ENCODE measurements at regions not wholly inside any gene's neighbourhood (a gene's known extent, or its start where the extent isn't known, plus 50 kb on each side); places are given as distances from the start of the nearest gene placed in this dataset.

- no peak for TF ChIP-seq POLR2A (IDR thresholded peaks at IDR 0.05)
- TF ChIP-seq, protein P1, sequence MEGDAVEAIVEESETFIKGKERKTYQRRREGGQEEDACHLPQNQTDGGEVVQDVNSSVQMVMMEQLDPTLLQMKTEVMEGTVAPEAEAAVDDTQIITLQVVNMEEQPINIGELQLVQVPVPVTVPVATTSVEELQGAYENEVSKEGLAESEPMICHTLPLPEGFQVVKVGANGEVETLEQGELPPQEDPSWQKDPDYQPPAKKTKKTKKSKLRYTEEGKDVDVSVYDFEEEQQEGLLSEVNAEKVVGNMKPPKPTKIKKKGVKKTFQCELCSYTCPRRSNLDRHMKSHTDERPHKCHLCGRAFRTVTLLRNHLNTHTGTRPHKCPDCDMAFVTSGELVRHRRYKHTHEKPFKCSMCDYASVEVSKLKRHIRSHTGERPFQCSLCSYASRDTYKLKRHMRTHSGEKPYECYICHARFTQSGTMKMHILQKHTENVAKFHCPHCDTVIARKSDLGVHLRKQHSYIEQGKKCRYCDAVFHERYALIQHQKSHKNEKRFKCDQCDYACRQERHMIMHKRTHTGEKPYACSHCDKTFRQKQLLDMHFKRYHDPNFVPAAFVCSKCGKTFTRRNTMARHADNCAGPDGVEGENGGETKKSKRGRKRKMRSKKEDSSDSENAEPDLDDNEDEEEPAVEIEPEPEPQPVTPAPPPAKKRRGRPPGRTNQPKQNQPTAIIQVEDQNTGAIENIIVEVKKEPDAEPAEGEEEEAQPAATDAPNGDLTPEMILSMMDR (IDR thresholded peaks at IDR 0.05): no peak
- TF ChIP-seq POLR2AphosphoS5 (IDR thresholded peaks at IDR 0.05): no peak
Measured at GRCh38 chr5:158419186-158419585, 560.2 kb upstream of the CLINT1 start.
